ENCODE measurements at regions not wholly inside any gene's neighbourhood (a gene's known extent, or its start where the extent isn't known, plus 50 kb on each side); places are given as distances from the start of the nearest gene placed in this dataset.
"Not testable (repeated sequence)": the region's sequence is repeated elsewhere in the genome, so short reads cannot be mapped to it uniquely, and the experiment has no call there.

DNA sequence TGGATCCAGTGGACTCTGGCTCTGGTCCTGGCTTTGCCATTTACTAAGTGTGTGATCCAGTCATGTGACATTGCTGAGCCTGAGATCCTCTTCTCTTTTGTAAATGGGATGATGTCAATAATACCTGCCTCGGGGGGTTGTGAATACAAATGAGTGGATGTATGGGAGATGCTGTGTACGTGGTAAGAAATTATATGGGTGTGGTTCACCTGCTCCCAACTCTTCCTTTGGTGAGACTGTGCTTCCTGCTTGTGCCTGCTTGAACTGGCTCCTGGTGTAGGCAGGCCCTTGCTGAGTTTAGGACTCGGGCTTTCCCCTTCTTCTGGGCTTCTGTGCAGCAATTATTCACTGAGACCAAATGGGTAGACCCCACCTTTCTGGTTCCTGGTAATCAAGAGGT lies 189.5 kb upstream of the FRMD6 start:
- Mint-ChIP-seq H3K4me3 (ENCODE audit: unreplicated experiment) (no peak overlapping the region), H3K27ac (ENCODE audit: unreplicated experiment) (no peak overlapping the region), H3K9me3 (ENCODE audit: unreplicated experiment) (peaks cover 7% of the 10 kb centered on the region), H3K4me1 (ENCODE audit: unreplicated experiment) (peaks cover 6% of the 10 kb centered on the region), H3K27me3 (ENCODE audit: unreplicated experiment) (no peaks in the 10 kb centered on the region), H3K36me3 (ENCODE audit: unreplicated experiment) (no peaks in the 10 kb centered on the region)
- DNase-seq (ENCODE audit: extremely low spot score, unreplicated experiment): no peak
- TF ChIP-seq, protein P1, sequence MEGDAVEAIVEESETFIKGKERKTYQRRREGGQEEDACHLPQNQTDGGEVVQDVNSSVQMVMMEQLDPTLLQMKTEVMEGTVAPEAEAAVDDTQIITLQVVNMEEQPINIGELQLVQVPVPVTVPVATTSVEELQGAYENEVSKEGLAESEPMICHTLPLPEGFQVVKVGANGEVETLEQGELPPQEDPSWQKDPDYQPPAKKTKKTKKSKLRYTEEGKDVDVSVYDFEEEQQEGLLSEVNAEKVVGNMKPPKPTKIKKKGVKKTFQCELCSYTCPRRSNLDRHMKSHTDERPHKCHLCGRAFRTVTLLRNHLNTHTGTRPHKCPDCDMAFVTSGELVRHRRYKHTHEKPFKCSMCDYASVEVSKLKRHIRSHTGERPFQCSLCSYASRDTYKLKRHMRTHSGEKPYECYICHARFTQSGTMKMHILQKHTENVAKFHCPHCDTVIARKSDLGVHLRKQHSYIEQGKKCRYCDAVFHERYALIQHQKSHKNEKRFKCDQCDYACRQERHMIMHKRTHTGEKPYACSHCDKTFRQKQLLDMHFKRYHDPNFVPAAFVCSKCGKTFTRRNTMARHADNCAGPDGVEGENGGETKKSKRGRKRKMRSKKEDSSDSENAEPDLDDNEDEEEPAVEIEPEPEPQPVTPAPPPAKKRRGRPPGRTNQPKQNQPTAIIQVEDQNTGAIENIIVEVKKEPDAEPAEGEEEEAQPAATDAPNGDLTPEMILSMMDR (IDR thresholded peaks at IDR 0.05): no peak

DNA sequence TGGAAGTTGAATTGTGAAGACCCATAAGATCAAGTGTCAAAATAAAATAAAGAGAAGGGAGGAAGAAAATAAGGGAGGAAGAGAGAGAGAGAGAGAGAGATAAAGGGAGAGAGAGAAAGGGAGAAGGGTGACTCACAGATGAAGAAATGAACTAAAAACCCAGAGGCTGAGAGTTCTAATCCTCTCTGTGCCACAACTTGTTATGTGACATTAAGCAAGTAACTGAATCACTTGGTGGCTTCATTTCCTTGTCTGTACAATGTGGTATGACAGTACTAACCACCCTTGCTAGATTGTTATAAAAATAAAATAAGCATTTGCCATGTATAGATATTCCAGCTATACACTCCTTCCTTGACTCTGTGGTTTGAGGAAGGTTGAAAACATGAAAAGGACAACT lies 189.0 kb upstream of the FRMD6 start:
- peaks cover 5% of the 10 kb centered on the region for H3K9me3 Mint-ChIP-seq (ENCODE audit: unreplicated experiment)
- no peak for DNase-seq (ENCODE audit: extremely low spot score, unreplicated experiment)
- H3K27me3 Mint-ChIP-seq (ENCODE audit: unreplicated experiment): no peaks in the 10 kb centered on the region
- H3K4me1 Mint-ChIP-seq (ENCODE audit: unreplicated experiment): peaks cover 6% of the 10 kb centered on the region
- H3K4me3 Mint-ChIP-seq (ENCODE audit: unreplicated experiment): no peak overlapping the region
- no peaks in the 10 kb centered on the region for H3K36me3 Mint-ChIP-seq (ENCODE audit: unreplicated experiment)
- TF ChIP-seq, protein P1 (IDR thresholded peaks at IDR 0.05): no peak
- H3K27ac Mint-ChIP-seq (ENCODE audit: unreplicated experiment): no peak overlapping the region

DNA sequence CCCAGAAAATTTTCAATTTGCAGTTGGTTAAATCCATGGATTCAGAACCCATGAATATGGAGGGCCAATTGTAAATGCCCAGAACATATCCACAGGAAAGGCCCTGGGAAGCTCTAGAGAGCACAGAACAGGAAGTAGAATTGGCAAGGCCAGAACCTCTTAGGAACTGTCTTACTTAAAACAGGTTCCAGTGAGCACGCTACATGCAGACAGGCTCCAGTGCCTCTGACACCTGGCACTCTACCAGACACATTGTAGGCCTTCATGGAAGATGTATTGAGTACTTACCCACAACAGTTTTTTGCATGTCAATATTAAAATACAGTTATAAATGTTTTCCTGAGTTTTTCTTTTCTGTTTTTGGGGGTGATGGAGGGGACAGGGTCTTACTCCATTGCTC lies 188.2 kb upstream of the FRMD6 start:
- Mint-ChIP-seq H3K27me3 (ENCODE audit: unreplicated experiment) (no peaks in the 10 kb centered on the region), H3K4me3 (ENCODE audit: unreplicated experiment) (no peak overlapping the region), H3K27ac (ENCODE audit: unreplicated experiment) (no peak overlapping the region), H3K36me3 (ENCODE audit: unreplicated experiment) (no peaks in the 10 kb centered on the region), H3K4me1 (ENCODE audit: unreplicated experiment) (peaks cover 6% of the 10 kb centered on the region), H3K9me3 (ENCODE audit: unreplicated experiment) (no peaks in the 10 kb centered on the region)
- TF ChIP-seq, protein P1 (IDR thresholded peaks at IDR 0.05): no peak
- no peak for DNase-seq (ENCODE audit: extremely low spot score, unreplicated experiment)

DNA sequence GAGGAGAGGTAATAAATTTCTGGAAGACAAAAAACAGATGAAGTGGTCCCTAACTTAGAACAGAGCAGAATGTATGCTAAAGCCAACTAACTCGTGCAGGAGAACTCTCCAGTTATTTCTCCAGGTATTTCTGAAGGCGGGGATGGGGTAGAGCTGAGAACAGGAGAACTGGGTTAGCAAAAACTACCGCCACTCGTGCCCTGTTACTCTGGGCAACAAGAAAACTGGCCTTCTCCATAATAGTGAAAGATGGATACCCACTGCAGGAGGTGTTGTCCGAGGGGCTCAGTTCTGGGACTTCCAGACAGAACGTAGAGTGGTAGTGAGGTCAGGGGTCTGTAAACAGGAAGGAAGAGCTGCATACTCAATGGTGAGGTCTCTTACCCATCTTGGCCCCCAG lies 187.3 kb upstream of the FRMD6 start:
- no peaks in the 10 kb centered on the region for H3K27me3 Mint-ChIP-seq (ENCODE audit: unreplicated experiment)
- H3K4me1 Mint-ChIP-seq (ENCODE audit: unreplicated experiment): peaks cover 6% of the 10 kb centered on the region
- H3K27ac Mint-ChIP-seq (ENCODE audit: unreplicated experiment): no peak overlapping the region
- no peak for DNase-seq (ENCODE audit: extremely low spot score, unreplicated experiment)
- no peak overlapping the region for H3K4me3 Mint-ChIP-seq (ENCODE audit: unreplicated experiment)
- TF ChIP-seq, protein P1 (IDR thresholded peaks at IDR 0.05): no peak
- no peaks in the 10 kb centered on the region for H3K36me3 Mint-ChIP-seq (ENCODE audit: unreplicated experiment)
- H3K9me3 Mint-ChIP-seq (ENCODE audit: unreplicated experiment): no peaks in the 10 kb centered on the region

DNA sequence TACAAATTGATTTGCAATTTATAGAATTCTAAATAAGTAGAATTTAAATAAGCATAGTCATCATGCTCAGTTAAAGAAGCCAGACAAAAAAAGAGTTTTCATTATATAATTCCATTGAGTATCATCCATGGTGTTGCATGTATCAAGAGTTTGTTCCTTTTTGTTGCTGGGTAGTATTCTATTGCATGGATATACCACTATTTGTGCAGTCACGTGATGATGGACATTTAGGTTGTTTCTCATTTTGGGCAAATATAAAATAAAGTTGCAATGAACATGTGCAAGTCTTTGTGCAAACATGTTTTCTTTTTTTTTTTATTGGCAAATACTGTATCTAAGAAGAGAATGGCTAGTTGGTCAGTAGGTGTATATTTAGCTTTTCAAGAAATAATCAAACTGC lies 186.2 kb upstream of the FRMD6 start:
- Mint-ChIP-seq H3K27ac (ENCODE audit: unreplicated experiment) (no peak overlapping the region), H3K36me3 (ENCODE audit: unreplicated experiment) (no peaks in the 10 kb centered on the region), H3K4me1 (ENCODE audit: unreplicated experiment) (no peaks in the 10 kb centered on the region), H3K9me3 (ENCODE audit: unreplicated experiment) (no peaks in the 10 kb centered on the region), H3K4me3 (ENCODE audit: unreplicated experiment) (no peak overlapping the region), H3K27me3 (ENCODE audit: unreplicated experiment) (no peaks in the 10 kb centered on the region)
- DNase-seq (ENCODE audit: extremely low spot score, unreplicated experiment): no peak
- TF ChIP-seq, protein P1 (IDR thresholded peaks at IDR 0.05): no peak

DNA sequence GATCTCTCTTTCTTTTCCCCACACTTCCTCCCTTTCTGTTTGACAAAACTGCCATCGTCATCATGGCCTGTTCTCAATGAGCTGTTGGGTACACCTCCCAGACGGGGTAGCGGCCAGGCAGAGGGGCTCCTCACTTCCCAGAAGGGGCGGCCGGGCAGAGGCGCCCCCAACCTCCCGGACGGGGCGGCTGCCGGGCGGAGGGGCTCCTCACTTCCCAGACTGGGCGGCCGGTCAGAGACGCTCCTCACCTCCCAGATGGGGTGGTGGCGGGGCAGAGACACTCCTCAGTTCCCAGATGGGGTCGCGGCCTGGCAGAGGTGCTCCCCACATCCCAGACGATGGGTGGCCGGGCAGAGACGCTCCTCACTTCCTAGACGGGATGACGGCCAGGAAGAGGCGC lies 184.3 kb upstream of the FRMD6 start:
- H3K27me3 Mint-ChIP-seq (ENCODE audit: unreplicated experiment); DNase-seq (ENCODE audit: extremely low spot score, unreplicated experiment); H3K36me3 Mint-ChIP-seq (ENCODE audit: unreplicated experiment): not testable (repeated sequence)

More for the DNA sequence above, 184.3 kb upstream of the FRMD6 start:
- H3K9me3 Mint-ChIP-seq (ENCODE audit: unreplicated experiment); H3K27ac Mint-ChIP-seq (ENCODE audit: unreplicated experiment); H3K4me3 Mint-ChIP-seq (ENCODE audit: unreplicated experiment); H3K4me1 Mint-ChIP-seq (ENCODE audit: unreplicated experiment): not testable (repeated sequence)

Data from osteocyte (in vitro differentiated cells).